GM06990 (cell line): ENCODE measurements at regions not wholly inside any gene's neighbourhood (a gene's known extent, or its start where the extent isn't known, plus 50 kb on each side); places are given as distances from the start of the nearest gene placed in this dataset.

Experiments used
- DNase-seq: peaks from one replicate; pipeline ENCODE4 v3.0.0-alpha.2; 2011; ENCODE audit not compliant: insufficient read length; ENCODE audit errors: extremely low read depth
- H3K27me3 ChIP-seq: replicated peaks from 2 replicates; pipeline ENCODE4 v1.6.0; 2011; ENCODE audit warnings: low read length; ENCODE audit not compliant: control insufficient read depth, insufficient read depth
- H3K36me3 ChIP-seq: 2 replicates; pipeline ENCODE4 v1.5.1; 2011; ENCODE audit warnings: low read length; ENCODE audit not compliant: control insufficient read depth, insufficient read depth
- H3K4me3 ChIP-seq: replicated peaks from 2 replicates; pipeline ENCODE4 v1.5.1; 2011; ENCODE audit warnings: low read depth, mild to moderate bottlenecking, control low read depth, low read length
- TF ChIP-seq, protein P1 (sequence below): IDR thresholded peaks from 2 replicates; pipeline ENCODE4 v1.5.1; 2011; ENCODE audit warnings: low read length, control low read depth, mild to moderate bottlenecking, inconsistent platforms; ENCODE audit not compliant: insufficient read depth, poor library complexity, severe bottlenecking

DNA sequence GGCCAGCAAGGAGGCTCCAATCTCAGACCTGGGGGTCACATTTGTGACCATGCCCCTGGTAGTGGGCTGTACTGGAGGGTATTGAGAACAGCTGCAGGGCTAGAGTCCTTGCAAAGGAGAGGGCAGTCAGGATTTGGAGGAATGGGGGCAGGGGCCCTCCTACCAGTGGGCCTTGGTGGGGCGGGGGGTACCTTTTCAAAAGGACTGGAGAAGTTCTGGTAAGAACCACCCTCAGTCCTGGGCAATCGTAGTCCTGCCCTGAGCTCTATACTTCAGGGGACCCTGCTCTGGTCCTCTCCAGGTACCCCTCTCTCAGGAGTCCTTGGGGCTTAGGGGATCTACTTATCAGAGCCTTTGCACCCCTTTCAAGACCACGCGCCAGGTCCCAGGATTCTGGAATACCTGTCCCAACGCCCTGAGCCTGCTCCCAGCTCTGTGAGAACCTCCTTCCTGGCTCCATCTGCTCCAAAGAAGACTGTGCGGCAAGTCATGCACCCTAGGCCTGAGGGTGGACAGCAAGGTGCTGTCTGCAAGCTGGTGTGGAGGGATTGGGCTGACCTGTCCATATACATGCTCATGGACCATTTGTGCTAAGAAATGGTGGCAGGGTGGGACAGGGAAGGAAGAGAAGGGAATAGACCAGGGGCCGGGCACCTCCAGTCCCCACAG lies 134.1 kb upstream of the EEPD1 start:
- no peaks in the 10 kb centered on the region for H3K36me3 ChIP-seq
- TF ChIP-seq, protein P1, sequence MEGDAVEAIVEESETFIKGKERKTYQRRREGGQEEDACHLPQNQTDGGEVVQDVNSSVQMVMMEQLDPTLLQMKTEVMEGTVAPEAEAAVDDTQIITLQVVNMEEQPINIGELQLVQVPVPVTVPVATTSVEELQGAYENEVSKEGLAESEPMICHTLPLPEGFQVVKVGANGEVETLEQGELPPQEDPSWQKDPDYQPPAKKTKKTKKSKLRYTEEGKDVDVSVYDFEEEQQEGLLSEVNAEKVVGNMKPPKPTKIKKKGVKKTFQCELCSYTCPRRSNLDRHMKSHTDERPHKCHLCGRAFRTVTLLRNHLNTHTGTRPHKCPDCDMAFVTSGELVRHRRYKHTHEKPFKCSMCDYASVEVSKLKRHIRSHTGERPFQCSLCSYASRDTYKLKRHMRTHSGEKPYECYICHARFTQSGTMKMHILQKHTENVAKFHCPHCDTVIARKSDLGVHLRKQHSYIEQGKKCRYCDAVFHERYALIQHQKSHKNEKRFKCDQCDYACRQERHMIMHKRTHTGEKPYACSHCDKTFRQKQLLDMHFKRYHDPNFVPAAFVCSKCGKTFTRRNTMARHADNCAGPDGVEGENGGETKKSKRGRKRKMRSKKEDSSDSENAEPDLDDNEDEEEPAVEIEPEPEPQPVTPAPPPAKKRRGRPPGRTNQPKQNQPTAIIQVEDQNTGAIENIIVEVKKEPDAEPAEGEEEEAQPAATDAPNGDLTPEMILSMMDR = no peak
- no peaks in the 10 kb centered on the region; the same call in 1 of the 2 replicates for H3K27me3 ChIP-seq
- no peak for DNase-seq
- no peak overlapping the region for H3K4me3 ChIP-seq

DNA sequence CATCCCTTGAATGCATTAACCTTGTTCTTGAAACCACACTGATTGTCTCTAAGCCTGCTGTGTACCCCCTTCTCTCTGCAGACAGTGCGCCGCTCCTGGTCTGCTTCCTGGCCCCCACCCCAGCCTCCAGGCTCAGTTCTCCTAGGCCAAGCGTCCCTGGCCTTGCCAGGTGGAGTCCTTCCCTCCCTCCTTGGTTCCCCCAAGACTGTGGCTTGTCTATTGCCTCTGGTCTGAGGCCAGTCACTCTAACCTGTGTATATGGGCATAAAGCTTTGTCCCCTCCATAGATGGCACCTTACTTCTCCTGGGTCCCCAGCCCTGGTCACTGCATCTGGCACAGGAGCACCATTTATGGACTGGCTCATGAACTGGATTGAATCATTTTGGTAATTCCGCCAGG lies 133.5 kb upstream of the EEPD1 start:
- no peaks in the 10 kb centered on the region; the same call in 1 of the 2 replicates for H3K27me3 ChIP-seq
- no peak for DNase-seq
- H3K36me3 ChIP-seq = no peaks in the 10 kb centered on the region
- H3K4me3 ChIP-seq = no peak overlapping the region
- TF ChIP-seq, protein P1 = no peak

DNA sequence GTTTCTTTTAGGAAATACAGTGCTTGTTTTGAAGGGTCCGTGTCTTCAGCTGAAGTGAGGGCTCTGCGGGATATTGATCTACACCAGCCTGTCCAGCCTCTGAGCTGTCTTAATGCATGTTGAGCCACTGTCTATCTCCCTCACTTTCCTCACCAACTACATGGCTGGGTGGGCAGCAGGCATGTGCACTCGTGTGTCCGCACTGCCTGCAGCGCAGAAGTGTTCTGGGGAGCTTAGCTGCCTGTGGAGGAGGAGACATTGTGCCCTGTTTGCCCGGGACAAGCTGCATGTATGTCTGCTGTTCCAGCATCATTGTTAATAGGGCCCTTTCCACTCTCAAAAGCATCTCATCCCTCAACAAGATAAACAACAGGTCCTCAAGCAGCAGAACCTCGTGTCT lies 133.1 kb upstream of the EEPD1 start:
- H3K4me3 ChIP-seq = no peak overlapping the region
- TF ChIP-seq, protein P1 = no peak
- H3K36me3 ChIP-seq = no peaks in the 10 kb centered on the region
- H3K27me3 ChIP-seq = no peaks in the 10 kb centered on the region; the same call in 1 of the 2 replicates
- no peak for DNase-seq

DNA sequence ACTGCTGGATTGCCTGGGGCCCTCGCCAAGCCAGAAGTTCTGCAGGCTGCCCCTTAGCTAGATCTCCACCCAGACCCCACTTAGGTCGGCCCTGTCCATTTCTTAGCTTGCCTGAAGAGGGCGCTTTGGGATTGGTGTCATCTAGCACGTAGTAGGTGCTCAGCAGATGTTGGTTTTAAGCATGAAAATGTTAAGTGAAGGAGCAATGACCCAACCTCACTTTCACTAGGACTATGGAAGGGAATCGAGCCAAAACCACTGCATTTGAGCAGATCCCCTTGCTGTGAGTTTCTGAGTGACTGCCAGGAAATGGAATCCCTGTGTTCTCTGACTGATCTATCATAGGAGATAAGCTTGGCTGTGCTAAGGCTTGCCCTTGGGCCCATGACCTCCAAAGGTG lies 131.7 kb upstream of the EEPD1 start:
- DNase-seq = no peak
- no peaks in the 10 kb centered on the region; the same call in none of the 2 replicates for H3K27me3 ChIP-seq
- TF ChIP-seq, protein P1 = peak; percentile 55
- H3K4me3 ChIP-seq = no peak overlapping the region
- no peaks in the 10 kb centered on the region for H3K36me3 ChIP-seq

DNA sequence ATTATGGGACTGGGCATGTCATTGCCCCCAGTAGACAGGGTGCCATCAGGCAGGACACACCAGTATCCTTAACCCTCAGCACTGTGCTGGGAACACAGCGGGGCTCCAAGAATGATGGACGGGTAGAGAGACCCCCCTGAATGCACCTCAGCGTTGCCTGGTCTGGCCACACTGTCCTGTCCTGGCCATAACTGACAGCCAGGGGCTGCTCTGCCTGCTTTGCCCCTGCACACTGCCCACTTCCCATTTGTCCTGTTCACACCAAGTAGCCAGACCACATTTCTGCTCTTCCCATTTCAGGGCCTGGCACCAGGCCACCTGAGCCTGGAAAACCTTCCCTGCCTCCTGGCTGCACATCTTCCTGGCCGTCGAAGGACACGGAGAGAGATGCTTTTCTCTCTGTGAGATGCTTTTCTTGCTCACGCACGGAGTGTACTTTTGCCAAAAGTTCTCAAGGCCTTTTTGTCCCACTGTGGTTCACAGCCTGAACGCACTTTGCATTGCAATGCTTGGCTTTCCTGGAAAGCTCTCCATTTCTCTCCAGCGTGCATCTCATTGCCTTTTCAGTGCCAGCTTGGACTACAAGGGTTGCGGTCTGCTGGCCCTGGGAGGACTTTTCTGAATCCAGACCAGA lies 131.0 kb upstream of the EEPD1 start:
- TF ChIP-seq, protein P1 = no peak
- H3K4me3 ChIP-seq = no peak overlapping the region
- no peaks in the 10 kb centered on the region; the same call in none of the 2 replicates for H3K27me3 ChIP-seq
- no peaks in the 10 kb centered on the region for H3K36me3 ChIP-seq
- DNase-seq = no peak
